GM21786 (cell line): ENCODE measurements at regions not wholly inside any gene's neighbourhood (a gene's known extent, or its start where the extent isn't known, plus 50 kb on each side); places are given as distances from the start of the nearest gene placed in this dataset.
"Not testable (repeated sequence)": the region's sequence is repeated elsewhere in the genome, so short reads cannot be mapped to it uniquely, and the experiment has no call there.

ENCODE experiments used
- ATAC-seq: cut with Tn5 transposase; IDR thresholded peaks from one replicate; pipeline ENCODE4 v1.9.1; 2021; ENCODE audit not compliant: unreplicated experiment

- no peak for ATAC-seq
Measured at GRCh38 chr5:105898183-105898582, 1772.6 kb downstream of the EFNA5 start.

GRCh38 chr5:105885266-105885665 lies 1785.5 kb downstream of the EFNA5 start:
- ATAC-seq, result no peak

DNA sequence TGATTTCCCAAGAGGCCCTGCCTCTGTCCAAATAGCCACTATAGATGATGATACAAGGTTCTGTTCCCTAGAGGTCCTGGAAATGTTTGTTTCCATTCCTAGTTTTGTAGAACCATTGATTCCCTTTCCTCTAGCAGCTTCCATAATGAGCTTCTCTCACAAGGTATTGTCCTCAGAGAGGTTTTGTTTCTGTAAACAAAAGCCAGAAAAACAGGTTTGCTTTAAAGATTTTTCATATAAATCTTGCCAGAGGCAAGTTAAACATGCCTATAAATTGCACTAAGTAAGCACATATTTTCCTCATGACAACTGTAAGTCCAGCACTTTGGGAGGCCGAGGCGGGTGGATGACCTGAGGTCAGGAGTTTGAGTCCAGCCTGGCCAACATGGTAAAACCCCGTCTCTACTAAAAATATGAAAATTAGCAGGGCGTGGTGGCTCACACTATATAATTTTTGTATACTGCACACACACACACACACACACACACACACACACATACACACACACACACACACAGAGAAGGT lies 1787.7 kb downstream of the EFNA5 start:
- no peak for ATAC-seq

DNA sequence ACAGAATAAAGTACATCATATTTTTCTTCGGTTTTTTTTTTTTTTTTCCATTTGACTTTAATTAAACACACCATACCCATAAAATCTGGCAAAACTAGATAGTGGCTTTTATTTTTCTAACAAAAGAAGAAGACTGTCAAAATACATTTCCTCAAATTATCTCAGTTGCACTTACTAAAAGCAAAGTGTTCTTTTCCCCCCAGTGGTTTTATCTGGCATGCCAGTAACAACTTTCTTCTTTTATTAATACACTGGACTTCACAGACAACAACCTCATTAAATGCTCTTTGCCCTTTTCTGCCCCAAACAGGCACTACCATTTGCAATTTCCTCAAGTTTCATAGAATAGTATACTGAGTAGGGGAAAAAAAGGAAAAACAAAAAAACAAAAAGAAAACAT lies 1792.3 kb downstream of the EFNA5 start:
- ATAC-seq, result no peak

- no peak for ATAC-seq
Measured at GRCh38 chr5:105877592-105877991, 1793.1 kb downstream of the EFNA5 start.

DNA sequence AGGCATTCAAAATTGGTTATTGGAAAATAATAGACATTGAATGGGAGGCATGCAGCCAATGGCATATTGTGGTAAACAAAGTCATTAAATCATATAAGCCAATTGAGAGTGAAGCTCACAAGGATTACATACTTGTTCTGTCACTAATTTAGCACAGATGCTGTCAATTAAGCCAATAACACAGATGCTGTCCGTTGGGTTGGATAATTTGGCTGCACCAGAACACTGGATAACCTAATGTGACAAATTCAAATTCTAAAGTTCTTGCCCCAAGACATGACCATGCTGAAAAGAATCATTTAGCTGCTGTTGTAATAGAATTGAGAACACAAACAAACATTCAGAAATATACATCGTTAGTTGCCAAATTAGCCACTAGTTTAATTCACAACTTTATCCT lies 1796.4 kb downstream of the EFNA5 start:
- no peak for ATAC-seq

GRCh38 chr5:105872569-105873270 lies 1798.0 kb downstream of the EFNA5 start:
- no peak for ATAC-seq

- ATAC-seq, result no peak
Measured at GRCh38 chr5:105868038-105868780, 1802.5 kb downstream of the EFNA5 start.

DNA sequence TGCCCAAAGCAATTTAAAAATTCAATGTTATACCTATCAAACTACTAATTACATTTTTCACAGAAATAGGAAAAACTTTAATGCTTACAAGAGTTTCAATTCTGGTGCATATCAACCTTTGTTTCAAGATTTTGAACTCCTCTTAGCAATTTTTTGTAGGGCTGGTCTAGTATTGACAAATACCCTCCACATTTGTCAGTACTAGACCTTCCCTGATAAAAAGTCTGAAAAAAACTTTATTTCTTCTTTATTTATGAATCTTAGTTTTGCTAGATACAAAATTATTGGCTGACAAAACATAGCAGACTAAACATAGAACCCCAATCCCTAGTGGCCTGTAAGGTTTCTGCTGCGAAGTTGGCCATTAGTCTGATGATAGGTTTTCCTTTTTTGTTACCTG lies 1804.9 kb downstream of the EFNA5 start:
- no peak for ATAC-seq

DNA sequence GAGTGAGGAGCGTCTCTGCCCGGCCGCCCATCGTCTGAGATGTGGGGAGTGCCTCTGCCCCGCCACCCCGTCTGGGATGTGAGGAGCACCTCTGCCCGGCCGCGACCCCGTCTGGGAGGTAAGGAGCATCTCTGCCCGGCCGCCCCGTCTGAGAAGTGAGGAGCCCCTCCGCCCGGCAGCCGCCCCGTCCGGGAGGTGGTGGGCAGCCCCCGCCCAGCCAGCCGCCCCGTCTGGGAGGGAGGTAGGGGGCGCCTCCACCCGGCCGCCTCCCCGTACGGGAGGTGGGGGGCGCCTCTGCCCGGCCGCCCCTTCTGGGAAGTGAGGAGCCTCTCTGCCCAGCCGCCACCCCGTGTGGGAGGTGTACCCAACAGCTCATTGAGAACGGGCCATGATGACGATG lies 1811.4 kb downstream of the EFNA5 start:
- ATAC-seq, result not testable (repeated sequence)

DNA sequence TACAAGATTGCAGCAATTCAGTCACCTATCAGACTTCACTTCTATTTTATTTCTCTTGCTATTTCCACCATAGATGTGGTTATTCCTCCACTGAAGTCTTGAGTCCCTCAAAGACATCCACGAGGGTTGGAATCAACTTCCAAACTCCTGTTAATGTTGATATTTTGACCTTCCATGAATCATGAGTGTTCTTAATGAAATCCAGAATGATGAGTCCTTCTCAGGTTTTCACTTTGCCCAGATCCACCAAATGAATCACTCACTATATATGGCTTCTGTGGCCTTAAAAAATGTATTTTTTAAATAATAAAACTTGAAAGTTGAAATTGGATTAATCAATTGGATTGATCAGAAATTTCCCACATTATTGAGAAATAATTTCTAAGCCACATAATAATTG lies 1821.0 kb downstream of the EFNA5 start:
- no peak for ATAC-seq

- no peak for ATAC-seq
Measured at GRCh38 chr5:105840800-105841199, 1829.9 kb downstream of the EFNA5 start.

GRCh38 chr5:105836887-105837286 lies 1833.8 kb downstream of the EFNA5 start:
- no peak for ATAC-seq

DNA sequence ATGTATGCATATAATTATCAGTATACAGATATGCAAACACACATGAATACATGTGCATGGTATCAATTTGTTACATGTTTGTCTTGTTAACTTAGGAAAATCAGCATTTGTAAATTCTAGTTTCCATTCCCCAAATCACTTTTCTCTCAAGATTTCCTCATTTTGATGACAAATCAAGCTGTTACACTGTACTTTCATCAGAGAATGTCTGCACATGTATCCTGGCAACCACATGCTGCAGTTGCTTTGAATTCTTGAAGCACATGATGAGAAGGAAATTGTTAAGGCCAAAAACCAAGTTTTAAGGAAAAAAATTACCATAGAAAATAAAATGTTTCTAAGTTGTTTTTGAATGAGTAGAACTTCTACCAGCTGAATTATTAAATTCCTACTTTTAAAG lies 1834.5 kb downstream of the EFNA5 start:
- no peak for ATAC-seq

DNA sequence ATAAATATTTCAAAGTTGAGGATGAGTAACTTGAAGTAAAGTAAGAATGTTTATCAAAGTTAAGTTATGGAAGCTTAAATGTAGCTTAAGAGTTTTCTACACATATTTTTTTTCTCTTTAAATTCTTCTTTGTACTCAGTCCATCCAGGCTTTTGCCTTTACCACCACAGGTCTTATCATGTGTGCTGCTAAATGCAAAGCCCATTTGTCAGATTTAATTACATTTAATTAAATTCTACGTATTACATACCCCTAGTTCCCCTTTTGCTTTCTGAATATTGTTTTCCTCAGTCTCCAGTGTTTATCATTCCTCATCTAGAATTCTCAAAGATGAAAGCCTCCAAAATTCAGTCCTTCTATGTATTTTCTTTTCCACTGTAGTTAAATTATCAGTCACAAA lies 1841.9 kb downstream of the EFNA5 start:
- ATAC-seq, result no peak

GRCh38 chr5:105821800-105822199 lies 1848.9 kb downstream of the EFNA5 start:
- no peak for ATAC-seq

DNA sequence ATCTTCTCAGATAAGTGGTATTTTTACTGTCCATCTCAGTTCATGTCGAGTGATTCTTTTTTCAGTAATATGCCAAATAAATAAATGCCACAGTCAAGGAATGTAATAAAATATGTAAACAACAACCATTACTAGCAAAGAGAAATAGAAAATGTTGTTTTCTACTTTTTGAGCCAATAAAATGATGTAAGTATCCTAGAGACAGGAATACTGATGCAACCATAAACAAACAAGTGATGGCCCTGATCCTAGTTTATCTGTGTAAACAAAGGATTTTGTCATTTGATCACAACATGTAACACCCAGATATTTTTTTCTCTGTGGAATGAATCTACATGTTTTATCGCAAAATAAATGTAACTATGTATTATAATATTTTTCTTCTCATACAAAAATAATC lies 1852.8 kb downstream of the EFNA5 start:
- no peak for ATAC-seq

DNA sequence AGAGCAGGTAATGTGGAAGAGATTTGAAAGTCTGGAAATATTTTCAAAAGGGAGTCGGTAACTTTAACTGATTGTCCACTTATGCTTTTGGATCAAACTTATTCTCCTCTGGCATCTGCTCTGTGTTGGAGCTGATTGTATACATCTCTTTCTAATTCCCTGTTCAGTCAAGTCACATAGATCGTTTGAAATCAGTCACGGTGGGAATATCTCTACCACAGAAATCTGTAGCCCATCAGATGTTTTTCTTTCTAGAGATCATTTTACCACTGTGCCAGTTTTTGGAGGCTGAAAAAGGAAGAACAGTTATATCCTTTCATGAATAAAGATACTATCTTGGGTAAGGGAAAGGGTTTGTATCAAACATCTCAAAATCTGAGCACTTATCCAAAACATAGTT lies 1853.3 kb downstream of the EFNA5 start:
- no peak for ATAC-seq

GRCh38 chr5:105816961-105817360 lies 1853.8 kb downstream of the EFNA5 start:
- ATAC-seq, result no peak

- no peak for ATAC-seq
Measured at GRCh38 chr5:105812304-105812703, 1858.4 kb downstream of the EFNA5 start.

DNA sequence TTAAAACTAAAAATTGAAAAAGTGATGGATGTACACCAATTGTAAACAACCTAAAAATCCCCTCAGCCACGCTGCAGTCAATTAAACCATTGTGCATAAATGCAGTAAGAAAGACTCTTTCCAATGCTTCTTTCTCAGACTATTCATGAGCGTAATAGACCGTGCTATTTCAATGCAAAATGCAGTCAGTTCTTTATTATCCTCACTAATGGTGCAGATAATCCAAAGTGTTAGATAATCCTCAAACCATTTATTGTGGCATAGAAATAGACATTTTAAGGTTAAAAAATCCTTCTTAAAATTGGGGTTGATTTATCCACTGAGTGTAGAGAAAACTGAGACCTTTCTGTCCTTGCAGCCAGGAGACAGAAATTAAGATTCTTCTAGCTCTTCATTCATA lies 1862.8 kb downstream of the EFNA5 start:
- ATAC-seq, result no peak

DNA sequence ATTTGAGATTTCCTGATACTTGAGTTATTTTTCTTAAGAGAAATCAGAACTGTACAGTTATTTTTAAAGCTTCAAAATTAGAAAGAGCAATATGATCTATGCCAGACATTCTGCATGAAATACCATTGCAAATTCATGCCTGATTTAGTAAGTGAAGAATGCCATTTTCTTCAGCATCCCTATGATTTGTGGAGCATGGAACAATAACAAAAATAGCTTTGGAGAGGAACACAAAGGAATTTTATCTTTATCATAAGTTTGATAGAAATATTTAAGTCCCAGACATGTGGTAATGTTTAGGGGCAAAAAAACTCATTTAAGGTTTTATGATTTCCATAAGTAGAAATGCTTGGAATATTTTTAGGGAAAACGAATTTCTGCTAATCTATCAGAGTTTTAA lies 1863.4 kb downstream of the EFNA5 start:
- no peak for ATAC-seq
